ENCODE measurements at regions not wholly inside any gene's neighbourhood (a gene's known extent, or its start where the extent isn't known, plus 50 kb on each side); places are given as distances from the start of the nearest gene placed in this dataset.
"Not testable (repeated sequence)": the region's sequence is repeated elsewhere in the genome, so short reads cannot be mapped to it uniquely, and the experiment has no call there.

- not testable (repeated sequence) for DNase-seq, H3K4me3 Mint-ChIP-seq, H3K36me3 Mint-ChIP-seq, H3K27ac Mint-ChIP-seq, H3K27me3 Mint-ChIP-seq, H3K4me1 Mint-ChIP-seq, H3K9me3 Mint-ChIP-seq
Observed at GRCh38 chr7:86440420-86440819, 203.3 kb upstream of the GRM3 start.

GRCh38 chr7:86437951-86438450 lies 205.7 kb upstream of the GRM3 start:
- Mint-ChIP-seq H3K36me3 (no peaks in the 10 kb centered on the region), H3K9me3 (no peaks in the 10 kb centered on the region), H3K27ac (no peak overlapping the region), H3K4me1 (no peaks in the 10 kb centered on the region), H3K27me3 (no peaks in the 10 kb centered on the region), H3K4me3 (no peak overlapping the region)
- no peak for DNase-seq

- Mint-ChIP-seq H3K27ac (no peak overlapping the region), H3K9me3 (no peaks in the 10 kb centered on the region), H3K27me3 (no peaks in the 10 kb centered on the region), H3K4me1 (no peaks in the 10 kb centered on the region), H3K4me3 (no peak overlapping the region), H3K36me3 (no peaks in the 10 kb centered on the region)
- DNase-seq = no peak
Observed at GRCh38 chr7:86431761-86432160, 211.9 kb upstream of the GRM3 start.

GRCh38 chr7:86411814-86412213 lies 231.9 kb upstream of the GRM3 start:
- H3K4me3 Mint-ChIP-seq = no peak overlapping the region

GRCh38 chr7:86407291-86407690 lies 236.4 kb upstream of the GRM3 start:
- Mint-ChIP-seq H3K4me1 (no peaks in the 10 kb centered on the region), H3K9me3 (no peaks in the 10 kb centered on the region), H3K27ac (no peak overlapping the region), H3K4me3 (no peak overlapping the region), H3K27me3 (no peaks in the 10 kb centered on the region), H3K36me3 (no peaks in the 10 kb centered on the region)
- DNase-seq = no peak

More at GRCh38 chr7:86411814-86412213, 231.9 kb upstream of the GRM3 start:
- H3K27me3 Mint-ChIP-seq = no peaks in the 10 kb centered on the region
- no peaks in the 10 kb centered on the region for H3K4me1 Mint-ChIP-seq
- no peak for DNase-seq
- no peaks in the 10 kb centered on the region for H3K36me3 Mint-ChIP-seq
- no peak overlapping the region for H3K27ac Mint-ChIP-seq
- H3K9me3 Mint-ChIP-seq = no peaks in the 10 kb centered on the region

- Mint-ChIP-seq H3K9me3 (peaks cover 5% of the 10 kb centered on the region), H3K4me1 (no peaks in the 10 kb centered on the region), H3K27me3 (no peaks in the 10 kb centered on the region), H3K27ac (no peak overlapping the region), H3K36me3 (no peaks in the 10 kb centered on the region), H3K4me3 (no peak overlapping the region)
- no peak for DNase-seq
Observed at GRCh38 chr7:86391813-86392212, 251.9 kb upstream of the GRM3 start.

GRCh38 chr7:86375602-86376001 lies 268.1 kb upstream of the GRM3 start:
- H3K27me3 Mint-ChIP-seq, H3K4me1 Mint-ChIP-seq, H3K4me3 Mint-ChIP-seq, H3K36me3 Mint-ChIP-seq, DNase-seq, H3K27ac Mint-ChIP-seq: not testable (repeated sequence)
- H3K9me3 Mint-ChIP-seq = peaks cover 12% of the 10 kb centered on the region

- Mint-ChIP-seq H3K27ac (no peak overlapping the region), H3K27me3 (no peaks in the 10 kb centered on the region), H3K9me3 (peaks cover 7% of the 10 kb centered on the region), H3K36me3 (no peaks in the 10 kb centered on the region), H3K4me1 (no peaks in the 10 kb centered on the region), H3K4me3 (no peak overlapping the region)
- no peak for DNase-seq
Observed at GRCh38 chr7:86372262-86372661, 271.4 kb upstream of the GRM3 start.

GRCh38 chr7:86366946-86367345 lies 276.8 kb upstream of the GRM3 start:
- H3K4me3 Mint-ChIP-seq = no peak overlapping the region
- H3K9me3 Mint-ChIP-seq = peaks cover 8% of the 10 kb centered on the region
- H3K36me3 Mint-ChIP-seq = no peaks in the 10 kb centered on the region
- no peak overlapping the region for H3K27ac Mint-ChIP-seq
- DNase-seq = no peak
- no peaks in the 10 kb centered on the region for H3K27me3 Mint-ChIP-seq
- H3K4me1 Mint-ChIP-seq = no peaks in the 10 kb centered on the region

GRCh38 chr7:86340407-86340806 lies 303.3 kb upstream of the GRM3 start:
- H3K27ac Mint-ChIP-seq, H3K27me3 Mint-ChIP-seq, DNase-seq, H3K36me3 Mint-ChIP-seq, H3K4me3 Mint-ChIP-seq, H3K4me1 Mint-ChIP-seq, H3K9me3 Mint-ChIP-seq: not testable (repeated sequence)

GRCh38 chr7:86339051-86339450 lies 304.7 kb upstream of the GRM3 start:
- DNase-seq = no peak
- Mint-ChIP-seq H3K9me3 (peaks cover 2% of the 10 kb centered on the region), H3K27ac (no peak overlapping the region), H3K27me3 (no peaks in the 10 kb centered on the region), H3K4me3 (no peak overlapping the region), H3K36me3 (no peaks in the 10 kb centered on the region), H3K4me1 (no peaks in the 10 kb centered on the region)

- H3K4me1 Mint-ChIP-seq = no peaks in the 10 kb centered on the region
- no peak overlapping the region for H3K27ac Mint-ChIP-seq
- no peak for DNase-seq
- no peaks in the 10 kb centered on the region for H3K9me3 Mint-ChIP-seq
- H3K4me3 Mint-ChIP-seq = no peak overlapping the region
- H3K36me3 Mint-ChIP-seq = no peaks in the 10 kb centered on the region
- no peaks in the 10 kb centered on the region for H3K27me3 Mint-ChIP-seq
Observed at GRCh38 chr7:86328801-86329433, 314.8 kb upstream of the GRM3 start.

- H3K4me3 Mint-ChIP-seq = no peak overlapping the region
- H3K4me1 Mint-ChIP-seq = no peaks in the 10 kb centered on the region
- H3K27ac Mint-ChIP-seq = no peak overlapping the region
- no peaks in the 10 kb centered on the region for H3K27me3 Mint-ChIP-seq
- H3K36me3 Mint-ChIP-seq = no peaks in the 10 kb centered on the region
- peaks cover 1% of the 10 kb centered on the region for H3K9me3 Mint-ChIP-seq
- DNase-seq = no peak
Observed at GRCh38 chr7:86326847-86327246, 316.9 kb upstream of the GRM3 start.

GRCh38 chr7:86320889-86321288 lies 322.8 kb upstream of the GRM3 start:
- no peak for DNase-seq
- no peaks in the 10 kb centered on the region for H3K27me3 Mint-ChIP-seq
- H3K27ac Mint-ChIP-seq = no peak overlapping the region
- no peaks in the 10 kb centered on the region for H3K36me3 Mint-ChIP-seq
- no peaks in the 10 kb centered on the region for H3K4me1 Mint-ChIP-seq
- no peak overlapping the region for H3K4me3 Mint-ChIP-seq
- H3K9me3 Mint-ChIP-seq = peaks cover 1% of the 10 kb centered on the region

GRCh38 chr7:86320341-86320740 lies 323.4 kb upstream of the GRM3 start:
- no peak for DNase-seq
- no peak overlapping the region for H3K27ac Mint-ChIP-seq
- peaks cover 1% of the 10 kb centered on the region for H3K9me3 Mint-ChIP-seq
- no peaks in the 10 kb centered on the region for H3K36me3 Mint-ChIP-seq
- no peaks in the 10 kb centered on the region for H3K4me1 Mint-ChIP-seq
- H3K4me3 Mint-ChIP-seq = no peak overlapping the region
- H3K27me3 Mint-ChIP-seq = no peaks in the 10 kb centered on the region

GRCh38 chr7:86313842-86314241 lies 329.9 kb upstream of the GRM3 start:
- Mint-ChIP-seq H3K36me3 (no peaks in the 10 kb centered on the region), H3K4me1 (no peaks in the 10 kb centered on the region), H3K4me3 (no peak overlapping the region), H3K9me3 (no peaks in the 10 kb centered on the region), H3K27me3 (no peaks in the 10 kb centered on the region), H3K27ac (no peak overlapping the region)
- DNase-seq = no peak
